Thymus (tissue), 11 donors: ENCODE measurements at regions not wholly inside any gene's neighbourhood (a gene's known extent, or its start where the extent isn't known, plus 50 kb on each side); places are given as distances from the start of the nearest gene placed in this dataset.

Source experiments
- DNase-seq, 9 donors: peaks; one replicate each; pipeline ENCODE4 v3.0.0-alpha.2; 2013; ENCODE audit warnings: low spot score in 9 of 9, low read depth in 6 of 9, missing footprints in 1 of 9
- H3K27ac ChIP-seq, 2 donors: one replicate each; pipeline ENCODE4 v1.5.1; 2013; ENCODE audit warnings: control low read depth in 1 of 2, low read depth in 1 of 2, low read length in 1 of 2, mild to moderate bottlenecking in 1 of 2, moderate library complexity in 1 of 2
- H3K27me3 ChIP-seq, 2 donors: one replicate each; pipeline ENCODE4 v1.5.1; 2013; ENCODE audit warnings: low read length in 1 of 2; ENCODE audit not compliant: control insufficient read depth in 2 of 2, insufficient read depth in 1 of 2
- H3K36me3 ChIP-seq, 2 donors: one replicate each; pipeline ENCODE4 v1.5.1; 2013; ENCODE audit warnings: low read length in 1 of 2, mild to moderate bottlenecking in 1 of 2, moderate library complexity in 1 of 2; ENCODE audit not compliant: control insufficient read depth in 2 of 2, insufficient read depth in 2 of 2
- H3K4me1 ChIP-seq, 2 donors: one replicate each; pipeline ENCODE4 v1.5.1; 2013; ENCODE audit warnings: low read length in 2 of 2; ENCODE audit not compliant: control insufficient read depth in 2 of 2, insufficient read depth in 2 of 2
- H3K4me3 ChIP-seq, 2 donors: one replicate each; pipeline ENCODE4 v1.5.1; 2013; ENCODE audit warnings: low read length in 2 of 2, control low read depth in 1 of 2, mild to moderate bottlenecking in 1 of 2
- H3K9me3 ChIP-seq, 2 donors: one replicate each; pipeline ENCODE4 v1.5.1; 2013; ENCODE audit warnings: low read length in 1 of 2, mild to moderate bottlenecking in 1 of 2; ENCODE audit not compliant: control insufficient read depth in 2 of 2, insufficient read depth in 1 of 2
- WGBS: extraction: QIAGEN DNeasy Blood & Tissue Kit; methylation state at CpG from one replicate; pipeline ENCODE4 v1.1.7; 2013; 5-methylcytosine and 5-hydroxymethylcytosine counted together
- donor health status: healthy.

GRCh38 chr5:124604419-124604818 is 142.0 kb downstream of the ZNF608 start:
- Histone ChIP-seq H3K27me3 (no peaks in the 10 kb centered on the region), H3K27ac (no peak overlapping the region), H3K9me3 (no peaks in the 10 kb centered on the region), H3K4me1 (peaks cover 0 to 2% of the 10 kb centered on the region in 2 donors), H3K4me3 (no peak overlapping the region), H3K36me3 (no peaks in the 10 kb centered on the region)
- no peak for DNase-seq
- WGBS: 85% methylated on average over 4 of the region's 4 CpGs

DNA sequence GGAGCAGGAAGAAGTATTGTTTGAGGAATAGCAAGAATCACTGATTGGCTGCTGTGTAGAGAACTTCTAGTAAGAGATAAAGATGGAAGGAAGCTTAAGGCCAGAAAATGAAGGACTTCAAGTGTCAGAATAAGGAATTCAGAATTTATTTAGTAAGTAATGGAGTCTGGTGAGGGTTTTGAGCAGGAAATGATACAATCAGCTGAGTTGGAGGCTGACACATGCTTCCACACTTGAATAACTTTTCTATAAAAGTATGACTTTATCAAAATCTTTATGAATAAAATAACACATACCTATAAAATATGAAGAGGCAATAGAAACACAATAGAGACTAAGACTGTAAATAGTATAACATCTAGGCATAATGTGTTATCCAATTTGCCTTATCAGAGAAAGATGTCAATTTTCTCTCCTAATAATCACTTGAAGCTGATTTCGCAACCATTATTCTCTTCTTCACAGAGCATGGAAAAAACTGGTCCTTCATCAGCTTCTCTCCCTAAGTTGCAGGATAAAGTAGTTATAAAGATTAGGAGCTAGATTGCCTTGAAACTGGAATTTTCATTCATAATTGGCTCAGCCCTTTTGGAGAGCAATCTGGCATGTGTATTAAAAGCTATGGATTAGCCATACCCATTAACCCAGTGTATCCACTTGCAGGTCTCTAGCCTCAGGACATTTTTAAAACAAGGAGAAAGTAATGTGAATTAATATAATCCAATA is 143.4 kb downstream of the ZNF608 start:
- H3K27me3 ChIP-seq: no peaks in the 10 kb centered on the region
- no peak for DNase-seq
- no peak overlapping the region for H3K27ac ChIP-seq
- H3K4me1 ChIP-seq: peaks cover 0 to 4% of the 10 kb centered on the region in 2 donors
- 99% methylated on average over 1 of the region's 1 CpG for WGBS
- H3K36me3 ChIP-seq: no peaks in the 10 kb centered on the region
- no peaks in the 10 kb centered on the region for H3K9me3 ChIP-seq
- no peak overlapping the region for H3K4me3 ChIP-seq

- no peaks in the 10 kb centered on the region for H3K36me3 ChIP-seq
- H3K27ac ChIP-seq: no peak overlapping the region
- H3K9me3 ChIP-seq: no peaks in the 10 kb centered on the region
- DNase-seq: peak in 1 of 9 donors; percentile 18
- H3K4me1 ChIP-seq: peaks cover 0 to 4% of the 10 kb centered on the region in 2 donors
- H3K27me3 ChIP-seq: no peaks in the 10 kb centered on the region
- 31% methylated on average over 10 of the region's 10 CpGs for WGBS
- no peak overlapping the region for H3K4me3 ChIP-seq
Measured at GRCh38 chr5:124599028-124599973, 147.1 kb downstream of the ZNF608 start.

- peaks cover 0 to 4% of the 10 kb centered on the region in 2 donors for H3K4me1 ChIP-seq
- no peak for DNase-seq
- no peaks in the 10 kb centered on the region for H3K36me3 ChIP-seq
- H3K27me3 ChIP-seq: no peaks in the 10 kb centered on the region
- H3K9me3 ChIP-seq: no peaks in the 10 kb centered on the region
- no peak overlapping the region for H3K4me3 ChIP-seq
- no peak overlapping the region for H3K27ac ChIP-seq
- 66% methylated on average over 5 of the region's 5 CpGs for WGBS
Measured at GRCh38 chr5:124596595-124597421, 149.6 kb downstream of the ZNF608 start.

DNA sequence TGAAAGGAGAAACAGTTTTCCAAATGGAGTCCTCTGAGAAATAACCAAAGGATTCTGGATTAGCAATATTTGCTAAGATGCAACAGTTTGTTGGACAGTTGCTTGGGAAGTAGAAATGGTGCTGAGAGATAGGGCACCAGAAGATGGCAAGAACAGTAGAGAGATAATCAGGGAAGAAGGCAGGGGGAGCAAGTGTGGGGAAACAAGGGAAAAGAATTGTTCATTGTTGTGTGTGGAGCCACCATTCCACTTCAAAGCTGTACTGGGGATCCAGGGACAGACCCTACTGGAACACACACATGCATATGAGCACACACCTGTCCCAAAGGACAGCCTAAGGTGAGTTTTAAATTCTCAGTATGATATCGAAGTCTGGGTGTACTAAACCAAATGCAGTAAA is 152.5 kb downstream of the ZNF608 start:
- H3K27ac ChIP-seq: no peak overlapping the region
- no peaks in the 10 kb centered on the region for H3K36me3 ChIP-seq
- H3K4me3 ChIP-seq: no peak overlapping the region
- no peaks in the 10 kb centered on the region for H3K9me3 ChIP-seq
- 100% methylated on average over 1 of the region's 1 CpG for WGBS
- H3K4me1 ChIP-seq: no peaks in the 10 kb centered on the region
- H3K27me3 ChIP-seq: no peaks in the 10 kb centered on the region
- DNase-seq: no peak

DNA sequence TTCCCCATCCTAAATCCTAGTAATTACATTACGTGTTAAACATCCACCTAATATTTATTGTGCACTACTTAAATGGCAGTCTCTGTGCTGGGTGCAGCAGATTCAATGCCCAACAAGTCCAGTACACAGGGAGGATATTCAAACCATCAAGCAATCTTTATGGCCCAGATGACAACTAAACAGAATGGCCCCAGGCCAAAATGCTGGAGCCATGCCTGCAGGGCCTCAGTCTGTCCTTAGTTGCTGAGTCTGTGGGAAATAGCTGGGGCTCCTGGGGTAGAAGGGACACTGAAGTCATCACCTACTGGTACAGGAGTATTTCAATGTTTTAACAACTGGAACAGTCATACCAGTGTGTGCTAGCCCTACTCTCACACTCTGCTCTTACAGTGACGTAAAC is 153.5 kb downstream of the ZNF608 start:
- H3K9me3 ChIP-seq: no peaks in the 10 kb centered on the region
- no peak for DNase-seq
- no peaks in the 10 kb centered on the region for H3K36me3 ChIP-seq
- H3K4me1 ChIP-seq: no peaks in the 10 kb centered on the region
- WGBS: 98% methylated on average over 2 of the region's 2 CpGs
- H3K27me3 ChIP-seq: no peaks in the 10 kb centered on the region
- H3K27ac ChIP-seq: no peak overlapping the region
- no peak overlapping the region for H3K4me3 ChIP-seq

DNA sequence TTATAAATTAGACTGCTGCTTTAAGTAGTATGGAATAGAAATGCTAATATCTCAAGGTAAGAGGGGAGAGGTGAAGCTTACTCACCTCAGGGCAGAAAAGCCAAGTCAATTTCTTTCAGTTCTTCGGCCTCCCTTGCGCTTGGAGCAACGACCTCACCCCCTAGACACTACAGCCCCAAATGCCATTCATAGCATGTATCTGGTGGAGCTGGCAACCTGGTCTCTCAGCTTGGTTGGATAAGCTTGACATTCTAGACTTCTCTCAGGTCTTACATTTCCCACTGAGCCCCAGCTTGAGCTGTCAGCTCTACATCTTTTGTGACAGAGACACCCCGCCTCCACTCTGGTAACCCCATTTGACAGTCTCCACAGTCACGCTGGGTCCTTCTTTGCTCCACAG is 154.9 kb downstream of the ZNF608 start:
- 97% methylated on average over 5 of the region's 5 CpGs for WGBS

GRCh38 chr5:124590686-124591085 is 155.8 kb downstream of the ZNF608 start:
- no peaks in the 10 kb centered on the region for H3K4me1 ChIP-seq
- no peak overlapping the region for H3K27ac ChIP-seq
- no peaks in the 10 kb centered on the region for H3K27me3 ChIP-seq
- no peak for DNase-seq
- no peaks in the 10 kb centered on the region for H3K9me3 ChIP-seq
- H3K4me3 ChIP-seq: no peak overlapping the region
- 93% methylated on average over 1 of the region's 1 CpG for WGBS
- no peaks in the 10 kb centered on the region for H3K36me3 ChIP-seq

More for the DNA sequence above, 154.9 kb downstream of the ZNF608 start:
- DNase-seq: no peak
- Histone ChIP-seq H3K4me1 (no peaks in the 10 kb centered on the region), H3K36me3 (no peaks in the 10 kb centered on the region), H3K9me3 (no peaks in the 10 kb centered on the region), H3K27ac (no peak overlapping the region), H3K4me3 (no peak overlapping the region), H3K27me3 (no peaks in the 10 kb centered on the region)
